ACC112 (cell line): ENCODE measurements at regions not wholly inside any gene's neighbourhood (a gene's known extent, or its start where the extent isn't known, plus 50 kb on each side); places are given as distances from the start of the nearest gene placed in this dataset.
"Not testable (repeated sequence)": the region's sequence is repeated elsewhere in the genome, so short reads cannot be mapped to it uniquely, and the experiment has no call there.

ENCODE experiments used
- H2AFZ ChIP-seq: fragments of 200-600 bp; sonication (generic); one replicate; pipeline ENCODE4 v1.6.0; 2017; ENCODE audit warnings: antibody characterized with exemption, low read length; ENCODE audit not compliant: unreplicated experiment
- H3K27ac ChIP-seq: fragments of 200-600 bp; sonication (generic); 2 replicates; pipeline ENCODE4 v1.5.1; 2014; ENCODE audit warnings: low read depth, mild to moderate bottlenecking, antibody characterized with exemption, low read length, moderate library complexity
- H3K27me3 ChIP-seq: fragments of 200-600 bp; sonication (generic); 2 replicates; pipeline ENCODE4 v1.6.1; 2014; ENCODE audit warnings: mild to moderate bottlenecking, antibody characterized with exemption, low read length, moderate library complexity, mixed read lengths; ENCODE audit not compliant: insufficient read depth
- H3K36me3 ChIP-seq: fragments of 200-600 bp; sonication (generic); 2 replicates; pipeline ENCODE4 v1.6.1; 2016; ENCODE audit warnings: mild to moderate bottlenecking, antibody characterized with exemption, low read length, moderate library complexity, mixed read lengths; ENCODE audit not compliant: insufficient read depth
- H3K4me1 ChIP-seq: fragments of 200-600 bp; sonication (generic); one replicate; pipeline ENCODE4 v1.6.1; 2016; ENCODE audit warnings: low read length, mixed read lengths; ENCODE audit not compliant: insufficient read depth, unreplicated experiment, control insufficient read depth
- H3K4me3 ChIP-seq: fragments of 200-600 bp; sonication (generic); 2 replicates; pipeline ENCODE4 v1.5.1; 2014; ENCODE audit warnings: mild to moderate bottlenecking, low read depth, low read length
- H3K79me2 ChIP-seq: fragments of 200-600 bp; sonication (generic); one replicate; pipeline ENCODE4 v1.6.0; 2016; ENCODE audit warnings: low read length; ENCODE audit not compliant: control insufficient read depth, unreplicated experiment, insufficient read depth

DNA sequence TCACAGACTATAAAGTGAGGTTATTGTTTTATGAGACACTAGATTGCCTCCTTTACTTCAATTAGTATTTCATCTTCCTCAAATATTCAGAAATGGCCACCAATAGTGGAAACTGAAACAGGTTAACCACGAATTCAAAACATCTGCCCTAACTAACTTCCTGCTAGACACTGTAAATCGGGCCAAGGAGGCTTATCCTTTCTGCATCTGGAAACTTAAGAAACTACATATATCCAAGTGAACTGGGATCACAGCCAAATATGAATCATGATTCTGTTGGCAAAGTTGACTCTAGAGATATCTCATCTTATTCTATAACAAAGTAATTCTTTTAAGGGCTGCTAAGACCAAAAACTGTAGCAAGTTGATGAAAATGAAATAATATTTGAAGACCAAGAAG is 136.6 kb upstream of the ZC3H15 start:
- Histone ChIP-seq H3K79me2 (no peaks in the 10 kb centered on the region), H2AFZ (no peak overlapping the region), H3K4me1 (peaks cover 27% of the 10 kb centered on the region), H3K36me3 (no peaks in the 10 kb centered on the region), H3K27me3 (no peaks in the 10 kb centered on the region), H3K27ac (peak overlapping the region; percentile 8; the same call in 1 of the 2 replicates), H3K4me3 (peak overlapping the region; percentile 36; the same call in 1 of the 2 replicates)

DNA sequence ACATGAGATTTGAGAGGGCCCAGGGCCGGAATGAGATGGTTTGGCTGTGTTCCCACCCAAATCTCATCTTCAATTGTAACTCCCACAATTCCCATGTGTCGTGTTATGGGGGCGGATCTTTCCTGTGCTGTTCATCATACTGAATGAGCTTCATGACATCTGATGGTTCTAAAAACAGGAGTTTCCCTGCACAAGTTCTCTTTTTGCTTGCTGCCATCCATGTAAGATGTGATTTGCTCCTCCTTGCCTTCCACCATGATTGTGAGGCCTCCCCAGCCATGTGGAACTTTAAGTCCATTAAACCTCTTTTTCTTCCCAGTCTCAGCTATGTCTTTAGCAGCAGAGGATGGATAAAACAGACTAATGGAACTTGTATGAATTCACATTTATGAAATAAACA is 131.9 kb upstream of the ZC3H15 start:
- not testable (repeated sequence) for H3K4me3 ChIP-seq, H3K27ac ChIP-seq, H3K79me2 ChIP-seq, H2AFZ ChIP-seq, H3K4me1 ChIP-seq, H3K27me3 ChIP-seq, H3K36me3 ChIP-seq

DNA sequence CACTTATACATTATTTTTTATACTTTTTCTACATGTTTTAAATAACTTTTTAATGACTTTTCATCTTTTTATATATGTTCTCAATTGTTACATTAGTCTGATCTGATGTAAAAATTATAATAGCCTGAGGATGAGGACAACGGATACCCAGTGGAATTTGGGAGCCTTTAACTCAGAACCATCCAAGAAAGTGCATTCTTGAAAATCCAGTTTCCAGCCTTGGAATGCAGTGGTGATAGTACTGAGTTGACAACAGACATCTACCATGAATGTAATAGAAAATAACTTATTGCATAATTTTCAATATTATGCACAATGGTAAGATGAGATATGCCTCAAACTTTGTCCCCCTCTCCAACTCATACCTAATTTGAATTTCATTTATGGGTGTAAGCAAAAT is 120.7 kb upstream of the ZC3H15 start:
- H3K4me1 ChIP-seq, result no peaks in the 10 kb centered on the region
- H3K4me3 ChIP-seq, result no peak overlapping the region
- no peak overlapping the region for H3K27ac ChIP-seq
- no peaks in the 10 kb centered on the region for H3K79me2 ChIP-seq
- H3K27me3 ChIP-seq, result no peaks in the 10 kb centered on the region
- no peaks in the 10 kb centered on the region for H3K36me3 ChIP-seq
- H2AFZ ChIP-seq, result no peak overlapping the region

DNA sequence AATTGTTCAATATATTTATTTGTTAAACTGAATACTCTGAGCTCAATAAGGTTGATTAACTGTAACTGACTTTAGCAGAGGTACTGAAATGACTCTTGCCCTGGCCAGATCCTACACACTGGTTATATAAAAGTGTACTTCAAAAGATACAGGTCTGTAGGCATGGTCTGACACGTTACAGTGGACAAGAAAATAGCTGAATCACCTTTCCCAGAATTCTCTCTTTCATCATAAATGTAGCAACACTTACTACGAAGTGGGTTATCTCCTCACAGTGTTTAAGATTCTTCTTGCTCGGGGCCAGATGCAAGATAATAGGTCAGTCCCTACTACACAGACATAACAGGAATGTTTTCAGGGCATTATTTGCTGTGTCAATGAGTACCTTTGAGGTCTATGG is 107.0 kb upstream of the ZC3H15 start:
- H3K27me3 ChIP-seq, result no peaks in the 10 kb centered on the region
- no peaks in the 10 kb centered on the region for H3K4me1 ChIP-seq
- H3K4me3 ChIP-seq, result no peak overlapping the region
- no peak overlapping the region for H3K27ac ChIP-seq
- no peaks in the 10 kb centered on the region for H3K79me2 ChIP-seq
- no peak overlapping the region for H2AFZ ChIP-seq
- no peaks in the 10 kb centered on the region for H3K36me3 ChIP-seq

DNA sequence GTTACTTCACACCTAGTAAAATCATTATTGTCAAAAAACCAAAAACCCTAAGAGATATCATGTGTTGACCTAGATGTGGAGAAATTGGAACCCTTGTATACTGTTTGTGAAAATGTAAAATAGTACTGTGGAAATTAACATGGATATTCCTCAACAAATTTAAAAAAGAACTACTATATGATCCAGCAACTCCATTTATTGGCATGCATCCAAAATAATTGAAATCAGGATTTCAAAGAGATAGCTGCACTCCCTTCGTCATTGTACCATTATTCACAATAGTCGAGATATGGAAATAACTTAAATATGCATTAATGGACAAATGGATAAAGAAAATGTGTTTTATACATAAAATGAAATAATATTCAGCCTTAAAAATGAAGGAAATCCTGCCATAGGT is 105.3 kb upstream of the ZC3H15 start:
- no peaks in the 10 kb centered on the region for H3K4me1 ChIP-seq
- no peaks in the 10 kb centered on the region for H3K36me3 ChIP-seq
- no peak overlapping the region for H2AFZ ChIP-seq
- H3K27me3 ChIP-seq, result no peaks in the 10 kb centered on the region
- H3K27ac ChIP-seq, result no peak overlapping the region
- no peak overlapping the region for H3K4me3 ChIP-seq
- no peaks in the 10 kb centered on the region for H3K79me2 ChIP-seq

DNA sequence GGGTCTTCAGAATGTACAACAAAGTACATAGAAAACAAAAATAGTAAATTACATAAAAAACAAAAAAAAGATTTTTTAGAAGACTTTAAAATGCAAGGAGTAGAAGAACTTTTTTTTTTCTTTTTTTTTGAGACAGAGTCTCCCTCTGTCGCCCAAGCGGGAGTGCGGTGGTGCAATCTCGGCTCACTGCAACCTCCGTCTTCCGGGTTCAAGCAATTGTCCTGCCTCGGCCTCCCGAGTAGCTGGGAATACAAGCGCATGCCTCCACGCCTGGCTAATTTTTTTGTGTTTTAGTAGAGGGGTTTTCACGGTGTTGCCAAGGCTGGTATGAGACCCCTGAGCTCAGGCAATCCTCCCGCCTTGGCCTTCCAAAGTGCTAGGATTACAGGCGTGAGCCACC is 104.5 kb upstream of the ZC3H15 start:
- H3K4me3 ChIP-seq, result no peak overlapping the region
- H3K4me1 ChIP-seq, result no peaks in the 10 kb centered on the region
- H3K27me3 ChIP-seq, result no peaks in the 10 kb centered on the region
- no peak overlapping the region for H2AFZ ChIP-seq
- H3K79me2 ChIP-seq, result no peaks in the 10 kb centered on the region
- no peak overlapping the region for H3K27ac ChIP-seq
- H3K36me3 ChIP-seq, result no peaks in the 10 kb centered on the region

DNA sequence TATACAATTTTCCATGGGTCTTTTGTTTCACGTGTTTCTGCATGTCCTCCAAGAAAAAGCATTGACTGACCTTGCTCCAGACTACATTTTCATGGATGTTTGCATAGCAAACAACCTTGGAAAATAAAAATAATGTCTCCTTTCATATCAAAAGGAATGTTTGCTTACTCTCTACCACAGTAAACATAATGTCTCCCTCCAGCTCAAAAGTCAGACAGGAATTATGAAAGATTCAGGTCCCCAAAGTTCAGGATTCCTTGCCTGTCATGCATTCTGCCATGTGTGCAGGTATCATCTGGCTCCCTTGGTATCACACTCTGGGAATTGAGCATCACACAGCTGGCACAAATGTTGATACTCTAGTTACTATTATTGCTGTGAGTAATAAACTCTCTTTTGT is 103.1 kb upstream of the ZC3H15 start:
- no peaks in the 10 kb centered on the region for H3K27me3 ChIP-seq
- no peak overlapping the region for H3K4me3 ChIP-seq
- H3K4me1 ChIP-seq, result no peaks in the 10 kb centered on the region
- H3K36me3 ChIP-seq, result no peaks in the 10 kb centered on the region
- no peak overlapping the region for H2AFZ ChIP-seq
- H3K27ac ChIP-seq, result no peak overlapping the region
- H3K79me2 ChIP-seq, result no peaks in the 10 kb centered on the region

DNA sequence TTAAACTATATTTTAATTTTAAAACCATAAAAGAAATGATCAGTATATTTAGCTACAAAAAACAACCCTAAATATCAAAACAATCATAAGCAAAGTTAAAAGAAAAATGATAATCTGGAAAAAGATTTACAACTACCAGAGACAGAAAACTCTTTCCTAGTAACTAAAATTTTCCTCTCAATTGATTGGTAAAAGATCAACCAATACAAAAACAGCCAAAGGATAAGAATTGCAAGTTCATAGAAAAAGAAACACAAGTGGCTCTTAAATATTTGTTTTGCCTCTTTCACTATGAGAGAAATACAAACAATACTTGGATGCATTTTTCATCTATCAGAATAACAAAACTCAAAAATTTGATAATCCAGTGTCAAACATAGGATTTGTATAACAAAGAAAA is 101.8 kb upstream of the ZC3H15 start:
- Histone ChIP-seq H3K36me3 (no peaks in the 10 kb centered on the region), H3K4me1 (no peaks in the 10 kb centered on the region), H3K27ac (no peak overlapping the region), H3K4me3 (no peak overlapping the region), H3K79me2 (no peaks in the 10 kb centered on the region), H2AFZ (no peak overlapping the region), H3K27me3 (no peaks in the 10 kb centered on the region)

DNA sequence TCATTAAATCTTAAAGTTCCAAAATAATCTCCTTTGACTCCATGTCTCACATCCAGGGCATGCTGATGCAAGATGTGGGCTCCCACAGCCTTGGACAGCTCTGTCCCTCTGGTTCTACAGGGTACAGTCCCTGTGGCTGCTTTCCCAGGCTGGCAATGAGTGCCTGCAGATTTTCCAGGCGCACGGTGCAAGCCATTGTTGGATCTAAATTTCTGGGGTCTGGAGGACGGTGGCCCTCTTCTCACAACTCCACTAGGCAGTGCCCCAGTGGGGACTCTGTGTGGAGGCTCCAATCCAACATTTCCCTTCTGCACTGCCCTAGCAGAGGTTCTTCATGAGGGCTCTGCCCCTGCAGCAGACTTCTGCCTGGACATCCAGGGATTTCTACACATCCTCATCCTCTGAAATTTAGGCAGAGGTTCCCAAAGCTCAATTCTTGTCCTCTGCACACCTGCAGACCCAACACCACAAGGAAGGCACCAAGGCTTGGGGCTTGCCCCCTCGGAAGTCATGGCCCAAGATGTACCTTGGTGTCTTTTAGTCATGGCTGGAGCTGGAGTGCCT is 100.3 kb upstream of the ZC3H15 start:
- H2AFZ ChIP-seq, H3K4me1 ChIP-seq, H3K36me3 ChIP-seq, H3K79me2 ChIP-seq, H3K4me3 ChIP-seq, H3K27me3 ChIP-seq, H3K27ac ChIP-seq: not testable (repeated sequence)

DNA sequence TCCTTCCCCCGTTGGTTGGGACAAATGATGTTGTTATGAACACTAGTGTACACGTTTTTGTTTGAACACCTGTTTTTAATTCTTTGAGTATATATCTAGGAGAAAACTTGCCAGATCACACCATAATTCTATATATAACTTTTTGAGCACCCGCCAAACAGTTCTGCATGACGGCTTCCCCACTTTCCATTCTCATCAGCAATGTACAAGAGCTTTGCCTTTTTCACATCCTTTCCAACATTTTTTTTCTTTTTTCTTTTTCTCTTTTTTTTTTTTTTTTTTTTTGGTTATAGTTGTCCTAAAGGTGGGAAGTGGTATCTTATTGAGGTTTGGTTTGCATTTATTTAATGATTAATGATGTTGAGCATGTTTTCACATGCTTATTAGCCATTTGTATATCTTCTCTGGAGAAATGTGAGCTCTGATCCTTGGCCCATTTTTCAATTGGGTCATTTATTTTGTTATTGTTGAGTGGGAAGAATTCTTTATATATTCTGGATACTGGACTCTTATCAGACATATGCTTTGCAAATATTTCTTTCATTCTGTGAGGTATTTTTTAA is 86.9 kb upstream of the ZC3H15 start:
- no peaks in the 10 kb centered on the region for H3K27me3 ChIP-seq
- H3K4me3 ChIP-seq, result no peak overlapping the region
- H3K4me1 ChIP-seq, result no peaks in the 10 kb centered on the region
- no peaks in the 10 kb centered on the region for H3K79me2 ChIP-seq
- H3K27ac ChIP-seq, result no peak overlapping the region
- H2AFZ ChIP-seq, result no peak overlapping the region
- no peaks in the 10 kb centered on the region for H3K36me3 ChIP-seq

DNA sequence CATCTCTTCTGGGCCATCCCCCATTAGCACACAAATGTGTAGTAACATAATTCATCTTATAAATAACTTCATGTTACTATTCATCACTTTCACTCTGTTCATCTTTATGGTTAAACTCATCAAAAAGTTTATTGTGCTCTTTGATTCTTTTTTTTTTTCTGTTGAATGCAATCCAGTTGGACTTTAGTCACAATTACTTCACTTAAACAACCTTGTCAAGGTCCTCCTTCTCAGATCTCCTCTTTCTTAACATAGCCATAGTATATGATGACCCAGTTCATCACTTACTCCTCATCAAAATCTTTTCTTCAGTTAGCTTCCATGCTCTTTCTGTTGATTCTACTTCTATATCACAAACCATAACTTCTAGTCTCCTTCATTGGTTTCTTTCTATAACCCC is 80.2 kb upstream of the ZC3H15 start:
- Histone ChIP-seq H3K4me1 (no peaks in the 10 kb centered on the region), H2AFZ (no peak overlapping the region), H3K27ac (no peak overlapping the region), H3K36me3 (no peaks in the 10 kb centered on the region), H3K79me2 (no peaks in the 10 kb centered on the region), H3K27me3 (no peaks in the 10 kb centered on the region), H3K4me3 (no peak overlapping the region)
